ENCODE measurements at regions not wholly inside any gene's neighbourhood (a gene's known extent, or its start where the extent isn't known, plus 50 kb on each side); places are given as distances from the start of the nearest gene placed in this dataset.

DNA sequence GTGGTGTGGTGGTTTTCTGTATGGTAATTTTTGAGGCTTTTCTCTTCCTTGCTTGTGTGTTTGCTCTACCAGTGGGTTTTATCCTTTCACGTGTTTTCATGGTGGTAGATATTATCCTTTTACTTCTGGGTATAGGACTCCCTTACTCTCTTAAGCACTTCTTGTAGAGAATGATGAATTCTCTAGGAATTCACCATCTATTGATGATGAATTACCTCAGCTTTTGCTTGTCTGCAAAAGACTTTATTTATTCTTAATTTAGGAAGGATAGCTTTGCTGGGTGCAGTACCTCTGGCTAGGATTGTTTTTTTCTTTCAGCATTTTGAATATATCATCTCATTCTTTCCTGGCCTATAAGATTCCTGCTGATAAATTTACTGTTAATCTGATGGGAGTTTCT is 415.3 kb downstream of the PDGFC start:
- no peak overlapping the region for H2BK120ac ChIP-seq (ENCODE audit: low read depth, low read length)
- ATAC-seq (ENCODE audit: low read depth) (no peak), DNase-seq (peak; percentile 31)
- POLR2A ChIA-PET (ENCODE audit: unreplicated experiment) = no interaction called here
- H3K27ac ChIP-seq (ENCODE audit: insufficient read depth, low read length) = no peak overlapping the region
- TF ChIP-seq MXI1 (IDR thresholded peaks at IDR 0.05; ENCODE audit: borderline replicate concordance, low read depth, low read length) = no peak
- no peak for TF ChIP-seq RAD21 (IDR thresholded peaks at IDR 0.05; ENCODE audit: low read length)
- TF ChIP-seq RFX5 (IDR thresholded peaks at IDR 0.05; ENCODE audit: low read depth, low read length) = no peak
- no peak for TF ChIP-seq POLR2A (IDR thresholded peaks at IDR 0.05; ENCODE audit: low read depth, low read length)
- TF ChIP-seq, protein P1, sequence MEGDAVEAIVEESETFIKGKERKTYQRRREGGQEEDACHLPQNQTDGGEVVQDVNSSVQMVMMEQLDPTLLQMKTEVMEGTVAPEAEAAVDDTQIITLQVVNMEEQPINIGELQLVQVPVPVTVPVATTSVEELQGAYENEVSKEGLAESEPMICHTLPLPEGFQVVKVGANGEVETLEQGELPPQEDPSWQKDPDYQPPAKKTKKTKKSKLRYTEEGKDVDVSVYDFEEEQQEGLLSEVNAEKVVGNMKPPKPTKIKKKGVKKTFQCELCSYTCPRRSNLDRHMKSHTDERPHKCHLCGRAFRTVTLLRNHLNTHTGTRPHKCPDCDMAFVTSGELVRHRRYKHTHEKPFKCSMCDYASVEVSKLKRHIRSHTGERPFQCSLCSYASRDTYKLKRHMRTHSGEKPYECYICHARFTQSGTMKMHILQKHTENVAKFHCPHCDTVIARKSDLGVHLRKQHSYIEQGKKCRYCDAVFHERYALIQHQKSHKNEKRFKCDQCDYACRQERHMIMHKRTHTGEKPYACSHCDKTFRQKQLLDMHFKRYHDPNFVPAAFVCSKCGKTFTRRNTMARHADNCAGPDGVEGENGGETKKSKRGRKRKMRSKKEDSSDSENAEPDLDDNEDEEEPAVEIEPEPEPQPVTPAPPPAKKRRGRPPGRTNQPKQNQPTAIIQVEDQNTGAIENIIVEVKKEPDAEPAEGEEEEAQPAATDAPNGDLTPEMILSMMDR (conservative IDR thresholded peaks at IDR 0.05; ENCODE audit: low read depth, low read length) = no peak
- H3K4me3 ChIP-seq (ENCODE audit: insufficient read depth, low read depth, low read length) = no peak overlapping the region
- intact Hi-C loops (cut with micrococcal nuclease) (no loop called here), in situ Hi-C loops (cut with MboI; ENCODE audit: low sequenced_read_pairs) (no loop called here), dilution Hi-C loops (cut with HindIII; ENCODE audit: low sequenced_read_pairs, unreplicated experiment) (no loop called here)
- no peak overlapping the region for H3K18ac ChIP-seq (ENCODE audit: low read depth, low read length)
- H2AFZ ChIP-seq (replicated peaks; ENCODE audit: low read length, poor library complexity) = no peak overlapping the region
- no TSS peak for BruUV-seq (replicated peaks)
- CTCF ChIA-PET = no interaction called here
- H4K91ac ChIP-seq (ENCODE audit: insufficient read depth, low read depth, low read length) = no peak overlapping the region
- H2BK15ac ChIP-seq (ENCODE audit: low read depth, low read length) = no peak overlapping the region
- no peaks in the 10 kb centered on the region for H3K36me3 ChIP-seq (ENCODE audit: control insufficient read depth, insufficient read depth, low read length)
- peaks cover 14% of the 10 kb centered on the region for H3K9me1 ChIP-seq (ENCODE audit: insufficient read depth, low read length)
- no peak overlapping the region for H2AK5ac ChIP-seq (ENCODE audit: low read depth, low read length)
- H3K27me3 ChIP-seq (ENCODE audit: control insufficient read depth, insufficient read depth, low read length) = no peaks in the 10 kb centered on the region
- H3K56ac ChIP-seq (ENCODE audit: extremely low read depth, insufficient read depth, low read length) = no peak overlapping the region
- WGBS, 2 experiments (ENCODE audit: extremely low coverage in 2 of 2, insufficient read length in 1 of 2) = no CpG with 5 or more reads among the region's 1 CpG
- H3K79me1 ChIP-seq (ENCODE audit: low read depth in 1 of 2, low read length in 2 of 2) = no peaks in the 10 kb centered on the region
- no peak overlapping the region for H3K14ac ChIP-seq (replicated peaks; ENCODE audit: low read depth, low read length)
- no peak overlapping the region for H3K4me2 ChIP-seq (ENCODE audit: low read depth, low read length)
- H2BK20ac ChIP-seq (ENCODE audit: low read depth, low read length) = no peak overlapping the region
- peaks cover 3% of the 10 kb centered on the region; the same call in 1 of the 2 replicates for H3K9me3 ChIP-seq (ENCODE audit: control insufficient read depth, insufficient read depth, low read length)
- H4K5ac ChIP-seq (ENCODE audit: low read depth, low read length) = no peak overlapping the region
- H3K4ac ChIP-seq (ENCODE audit: low read depth, low read length) = no peak overlapping the region
- H3K23ac ChIP-seq (ENCODE audit: low read depth, low read length) = no peak overlapping the region
- no peaks in the 10 kb centered on the region for H4K20me1 ChIP-seq (ENCODE audit: insufficient read depth, low read length)
- no peak overlapping the region for H2AK9ac ChIP-seq (replicated peaks; ENCODE audit: low read depth, low read length, poor library complexity)
- no peak overlapping the region for H2BK5ac ChIP-seq (ENCODE audit: low read depth, low read length, poor library complexity, severe bottlenecking)
- H4K8ac ChIP-seq (ENCODE audit: low read depth in 2 of 2, low read length in 2 of 2) = no peak overlapping the region
- no peak overlapping the region for H3K9ac ChIP-seq (ENCODE audit: low read depth, low read length)
- H3K4me1 ChIP-seq (ENCODE audit: control insufficient read depth, insufficient read depth, low read length) = peaks cover 8% of the 10 kb centered on the region
